ENCODE measurements at regions not wholly inside any gene's neighbourhood (a gene's known extent, or its start where the extent isn't known, plus 50 kb on each side); places are given as distances from the start of the nearest gene placed in this dataset.

GRCh38 chr15:70566047-70566835 lies 197.1 kb downstream of the UACA start:
- Histone ChIP-seq H3K27ac (no peak overlapping the region), H3K36me3 (no peaks in the 10 kb centered on the region), H3K27me3 (replicated peaks; ENCODE audit: insufficient read depth) (no peaks in the 10 kb centered on the region), H3K4me3 (no peak overlapping the region), H3K4me1 (replicated peaks) (no peaks in the 10 kb centered on the region), H3K9me3 (no peaks in the 10 kb centered on the region)
- no peak for DNase-seq (ENCODE audit: low spot score)
- 69% methylated on average over 14 of the region's 14 CpGs for WGBS
- TF ChIP-seq POLR2A (IDR thresholded peaks at IDR 0.05) = no peak
- no peak for TF ChIP-seq CTCF (IDR thresholded peaks at IDR 0.05)
- no peak for TF ChIP-seq POLR2AphosphoS5 (IDR thresholded peaks at IDR 0.05)
- intact Hi-C loops (cut with DNase I) = loop anchor here (5.0 kb wide), 1 partner anchor 71 kb away; no protein-coding TSS in a partner anchor

DNA sequence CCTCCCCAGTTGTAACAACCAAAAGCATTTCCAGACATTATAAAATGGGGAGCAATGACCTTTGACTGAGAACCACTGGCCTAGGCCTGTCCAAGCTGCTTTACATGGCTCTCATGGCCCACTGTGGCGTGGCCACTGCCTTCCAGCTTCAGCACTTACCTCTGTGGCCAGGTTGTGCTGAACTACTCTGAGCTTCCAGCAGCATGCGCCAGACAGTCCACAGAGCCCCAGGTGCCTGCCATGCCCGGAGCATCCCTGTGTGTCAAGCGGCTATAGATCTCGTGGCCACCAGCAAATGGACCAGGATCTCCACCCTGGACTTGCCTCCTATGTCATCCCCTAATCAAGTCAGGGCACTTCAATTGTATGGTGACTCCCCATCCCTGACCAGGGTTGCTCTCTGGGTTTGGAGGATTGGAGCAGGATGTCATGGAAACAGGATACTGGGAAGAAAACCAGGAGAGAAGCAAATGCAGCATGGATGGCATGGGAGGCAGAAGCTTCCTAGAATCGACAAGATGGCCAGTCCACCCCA lies 199.7 kb downstream of the UACA start:
- intact Hi-C loops (cut with DNase I) = no loop called here
- H3K9me3 ChIP-seq = no peaks in the 10 kb centered on the region
- no peaks in the 10 kb centered on the region for H3K4me1 ChIP-seq (replicated peaks)
- no peak for DNase-seq (ENCODE audit: low spot score)
- TF ChIP-seq POLR2A (IDR thresholded peaks at IDR 0.05) = no peak
- TF ChIP-seq CTCF (IDR thresholded peaks at IDR 0.05) = no peak
- no peak for TF ChIP-seq POLR2AphosphoS5 (IDR thresholded peaks at IDR 0.05)
- no peak overlapping the region for H3K4me3 ChIP-seq
- WGBS = 98% methylated on average over 6 of the region's 6 CpGs
- H3K36me3 ChIP-seq = no peaks in the 10 kb centered on the region
- no peaks in the 10 kb centered on the region for H3K27me3 ChIP-seq (replicated peaks; ENCODE audit: insufficient read depth)
- no peak overlapping the region for H3K27ac ChIP-seq

DNA sequence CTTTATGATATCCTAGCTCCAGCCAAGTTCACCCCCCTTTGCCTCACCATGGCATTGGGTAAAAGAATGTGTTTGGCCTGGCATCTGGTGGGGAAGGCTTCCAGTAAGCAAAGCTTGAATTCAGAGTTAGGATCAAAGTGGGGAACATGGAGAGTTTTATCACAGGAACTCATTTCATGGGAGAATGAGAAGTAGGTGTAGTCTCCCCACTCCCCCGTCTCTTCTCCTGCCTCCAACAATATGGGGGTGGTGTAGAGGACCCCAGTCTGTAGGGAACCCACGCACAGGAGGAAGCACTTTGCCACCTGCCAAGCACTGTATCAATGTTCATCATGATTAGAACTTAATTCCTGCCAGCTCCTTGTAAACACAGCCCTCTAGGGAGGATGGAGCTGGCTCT lies 200.5 kb downstream of the UACA start:
- no peak overlapping the region for H3K4me3 ChIP-seq
- no peaks in the 10 kb centered on the region for H3K9me3 ChIP-seq
- H3K4me1 ChIP-seq (replicated peaks) = no peaks in the 10 kb centered on the region
- H3K27ac ChIP-seq = no peak overlapping the region
- intact Hi-C loops (cut with DNase I) = no loop called here
- no peak for DNase-seq (ENCODE audit: low spot score)
- 42% methylated on average over 2 of the region's 2 CpGs for WGBS
- no peaks in the 10 kb centered on the region for H3K27me3 ChIP-seq (replicated peaks; ENCODE audit: insufficient read depth)
- TF ChIP-seq CTCF (IDR thresholded peaks at IDR 0.05) (no peak), POLR2AphosphoS5 (IDR thresholded peaks at IDR 0.05) (no peak), POLR2A (IDR thresholded peaks at IDR 0.05) (no peak)
- no peaks in the 10 kb centered on the region for H3K36me3 ChIP-seq

- Histone ChIP-seq H3K36me3 (no peaks in the 10 kb centered on the region), H3K27me3 (replicated peaks; ENCODE audit: insufficient read depth) (no peaks in the 10 kb centered on the region), H3K4me3 (no peak overlapping the region), H3K9me3 (no peaks in the 10 kb centered on the region), H3K4me1 (replicated peaks) (no peaks in the 10 kb centered on the region), H3K27ac (no peak overlapping the region)
- no peak for DNase-seq (ENCODE audit: low spot score)
- intact Hi-C loops (cut with DNase I) = no loop called here
- TF ChIP-seq POLR2A (IDR thresholded peaks at IDR 0.05) = no peak
- TF ChIP-seq CTCF (IDR thresholded peaks at IDR 0.05) = no peak
- no peak for TF ChIP-seq POLR2AphosphoS5 (IDR thresholded peaks at IDR 0.05)
- 97% methylated on average over 7 of the region's 7 CpGs for WGBS
These were observed 201.5 kb downstream of the UACA start for GRCh38 chr15:70561885-70562284.

Data from prostate gland (tissue), 2 donors.